HepG2 (cell line): ENCODE measurements at regions not wholly inside any gene's neighbourhood (a gene's known extent, or its start where the extent isn't known, plus 50 kb on each side); places are given as distances from the start of the nearest gene placed in this dataset.

Experiments
- ATAC-seq: fragments of 200-7000 bp; cut with Tn5 transposase; 3 replicates; pipeline ENCODE4 v1.9.1; 2020; ENCODE audit warnings: mild to moderate bottlenecking, moderate library complexity
- BruUV-seq: library from RNA; stranded (reverse); fragments of 400-500 nt; replicated peaks from 2 replicates; lab custom pipeline; 2021; lab: Mats Ljungman, UMichigan
- CTCF ChIA-PET: fragments of 300-600 bp; formaldehyde crosslinking; extraction: SDS; loops from one replicate; lab custom pipeline; 2021; ENCODE audit warnings: low total read pairs, inconsistent platforms, low intra/inter-chr PET ratio; lab: Yijun Ruan, JAX
- POLR2A ChIA-PET: fragments of 350-600 bp; sonication (Branson Sonifier 250); formaldehyde crosslinking; loops from one replicate; lab custom pipeline; 2020; ENCODE audit warnings: antibody characterized with exemption, inconsistent platforms; lab: Yijun Ruan, JAX
- DNase-seq: peaks from one replicate; pipeline ENCODE4 v3.0.0-alpha.2; 2015; ENCODE audit warnings: low spot score
- FAIRE-seq: peaks from 3 replicates; lab custom pipeline; 2011; peaks lifted over from hg19 to GRCh38; lab: Jason Lieb, UNC
- H2AFZ ChIP-seq: one replicate; pipeline ENCODE4 v1.6.1; 2011; ENCODE audit warnings: low read length, inconsistent platforms
- H3K27ac ChIP-seq: fragments of 300-600 bp; 3 replicates; pipeline ENCODE4 v1.8.0; 2011; ENCODE audit warnings: mixed run types, mild to moderate bottlenecking, mixed read lengths, low read length, inconsistent platforms; ENCODE audit not compliant: insufficient read depth; ENCODE audit errors: extremely low read length
- H3K27me3 ChIP-seq, 2 experiments: fragments of 200-600 bp in 1 of 2; 2 replicates in 1 of 2; 3 replicates in 1 of 2; pipeline versions ENCODE4 v1.6.0 to v1.8.0; 2011; ENCODE audit warnings: low read length in 2 of 2, mild to moderate bottlenecking in 2 of 2, moderate library complexity in 2 of 2, inconsistent platforms in 1 of 2; ENCODE audit not compliant: insufficient read depth in 2 of 2, control insufficient read depth in 1 of 2
- H3K36me3 ChIP-seq, 2 experiments: fragments of 200-600 bp in 1 of 2; replicated peaks in 1 of 2; 2 replicates in 1 of 2; 3 replicates in 1 of 2; pipeline versions ENCODE4 v1.5.1 to v1.8.0; 2011; ENCODE audit warnings: low read length in 2 of 2, inconsistent platforms in 1 of 2; ENCODE audit not compliant: insufficient read depth in 2 of 2, control insufficient read depth in 1 of 2
- H3K4me1 ChIP-seq: 2 replicates; pipeline ENCODE4 v1.5.1; 2012; ENCODE audit warnings: low read length, inconsistent platforms; ENCODE audit not compliant: insufficient read depth
- H3K4me2 ChIP-seq: 2 replicates; pipeline ENCODE4 v1.6.0; 2011; ENCODE audit warnings: low read depth, low read length, inconsistent platforms
- H3K4me3 ChIP-seq, 3 experiments: fragments of 200-600 bp in 1 of 3; sonication (generic), shearing (Covaris generic) in 1 of 3; replicated peaks in 1 of 3; 2 replicates each; pipeline ENCODE4 v1.5.1; 2011 to 2016; ENCODE audit warnings: low read length in 3 of 3, inconsistent platforms in 2 of 3, low read depth in 2 of 3, mild to moderate bottlenecking in 2 of 3, control low read depth in 1 of 3, mixed read lengths in 1 of 3; ENCODE audit not compliant: insufficient read depth in 1 of 3
- H3K79me2 ChIP-seq: one replicate; pipeline ENCODE4 v1.6.1; 2011; ENCODE audit warnings: low read length, inconsistent platforms; ENCODE audit not compliant: insufficient read depth
- H3K9ac ChIP-seq: 2 replicates; pipeline ENCODE4 v1.6.0; 2011; ENCODE audit warnings: mild to moderate bottlenecking, low read depth, low read length, inconsistent platforms; ENCODE audit not compliant: insufficient read depth
- H3K9me3 ChIP-seq: 2 replicates; pipeline ENCODE4 v1.5.1; 2012; ENCODE audit warnings: mild to moderate bottlenecking, low read length
- H4K20me1 ChIP-seq: 2 replicates; pipeline ENCODE4 v1.6.0; 2011; ENCODE audit warnings: inconsistent platforms, mild to moderate bottlenecking, low read length, moderate library complexity; ENCODE audit not compliant: insufficient read depth
- GATAD1 ChIP-seq: IDR thresholded peaks from 2 replicates; pipeline ENCODE4 v1.6.1; 2016; ENCODE audit warnings: missing genetic modification reagents, missing compliant biosample characterization
- HMG20A ChIP-seq: IDR thresholded peaks from 2 replicates; pipeline ENCODE4 v1.6.1; 2016; ENCODE audit warnings: borderline replicate concordance
- MAFK ChIP-seq, 2 experiments: IDR thresholded peaks in 1 of 2; conservative IDR thresholded peaks in 1 of 2; 2 replicates each; pipeline ENCODE4 v1.6.1; 2011; ENCODE audit warnings: improper control_type of control experiment in 2 of 2, low read length in 2 of 2
- NFE2 ChIP-seq: sonication (generic); formaldehyde crosslinking; IDR thresholded peaks from 2 replicates; pipeline ENCODE4 v1.4.0; 2020; ENCODE audit warnings: missing genetic modification reagents
- NR2F6 ChIP-seq, 2 experiments: IDR thresholded peaks; 2 replicates each; pipeline ENCODE4 v1.6.1; 2016; ENCODE audit warnings: antibody characterized with exemption in 1 of 2, mild to moderate bottlenecking in 1 of 2
- NRL ChIP-seq: sonication (generic); formaldehyde crosslinking; IDR thresholded peaks from 2 replicates; pipeline ENCODE4 v1.5.0; 2020; ENCODE audit warnings: missing genetic modification reagents, mild to moderate bottlenecking, moderate library complexity, borderline replicate concordance
- REXO4 ChIP-seq: sonication (generic); formaldehyde crosslinking; IDR thresholded peaks from 2 replicates; pipeline ENCODE4 v1.8.0; 2022; ENCODE audit warnings: missing genetic modification reagents, mild to moderate bottlenecking, borderline replicate concordance
- ZC3H4 ChIP-seq: sonication (generic); formaldehyde crosslinking; IDR thresholded peaks from 2 replicates; pipeline ENCODE4 v1.4.0; 2020; ENCODE audit warnings: missing genetic modification reagents, borderline replicate concordance
- ZMYM3 ChIP-seq: sonication (generic); formaldehyde crosslinking; IDR thresholded peaks from 2 replicates; pipeline ENCODE4 v1.5.1; 2020; ENCODE audit warnings: mild to moderate bottlenecking, missing genetic modification reagents
- ZNF121 ChIP-seq: sonication (generic); formaldehyde crosslinking; IDR thresholded peaks from 2 replicates; pipeline ENCODE4 v1.5.0; 2020; ENCODE audit warnings: mild to moderate bottlenecking, missing genetic modification reagents
- ZNF224 ChIP-seq: sonication (generic); formaldehyde crosslinking; IDR thresholded peaks from 2 replicates; pipeline ENCODE4 v1.5.0; 2020; ENCODE audit warnings: mild to moderate bottlenecking, missing genetic modification reagents
- ZNF292 ChIP-seq: sonication (generic); formaldehyde crosslinking; IDR thresholded peaks from 2 replicates; pipeline ENCODE4 v1.8.1; 2022; ENCODE audit warnings: mild to moderate bottlenecking, low read depth, missing genetic modification reagents, borderline replicate concordance
- ZNF329 ChIP-seq: sonication (generic); formaldehyde crosslinking; IDR thresholded peaks from 2 replicates; pipeline ENCODE4 v1.9.0; 2021; ENCODE audit warnings: low read depth, mild to moderate bottlenecking, missing genetic modification reagents
- ZNF432 ChIP-seq: sonication (generic); formaldehyde crosslinking; IDR thresholded peaks from 2 replicates; pipeline ENCODE4 v1.5.0; 2020; ENCODE audit warnings: missing genetic modification reagents, mild to moderate bottlenecking, borderline replicate concordance
- ZNF556 ChIP-seq: sonication (generic); formaldehyde crosslinking; IDR thresholded peaks from 2 replicates; pipeline ENCODE4 v1.4.0; 2020; ENCODE audit warnings: mild to moderate bottlenecking, missing genetic modification reagents, borderline replicate concordance
- ZNF784 ChIP-seq: sonication (generic); formaldehyde crosslinking; IDR thresholded peaks from 2 replicates; pipeline ENCODE4 v1.5.1; 2020; ENCODE audit warnings: missing genetic modification reagents, mild to moderate bottlenecking, borderline replicate concordance
- WGBS: methylation state at CpG from one replicate; pipeline ENCODE4 v1.1.6; 2017; ENCODE audit warnings: low lambda C conversion rate; 5-methylcytosine and 5-hydroxymethylcytosine counted together
- in situ Hi-C: cut with HindIII; loops from 2 replicates; pipeline ENCODE4 v1.10.0; 2017; ENCODE audit warnings: low pct_unique_long_range_greater_than_20kb; ENCODE audit not compliant: extremely low pct_ligation_motif_present
- intact Hi-C: fragments of 100-400 bp; cut with micrococcal nuclease; formaldehyde crosslinking; loops from one replicate; pipeline ENCODE4 v1.10.0; 2022; ENCODE audit not compliant: unreplicated experiment

- TF ChIP-seq ZNF292 = no peak
- no peak for TF ChIP-seq GATAD1 (CRISPR knock-in tag)
Observed at GRCh38 chr6:4615891-4616290, 160.3 kb upstream of the CDYL start (continued).

GRCh38 chr6:4615231-4615630, 161.0 kb upstream of the CDYL start:
- H3K9me3 ChIP-seq = no peaks in the 10 kb centered on the region
- no peak overlapping the region for H3K4me3 ChIP-seq
- H3K36me3 ChIP-seq = no peaks in the 10 kb centered on the region
- no peak overlapping the region for H3K9ac ChIP-seq
- no peaks in the 10 kb centered on the region for H3K4me1 ChIP-seq
- no peak overlapping the region for H3K27ac ChIP-seq
- peaks cover 2 to 63% of the 10 kb centered on the region in 2 experiments; a peak in 3 of 5 replicates for H3K27me3 ChIP-seq
- DNase-seq = no peak
- in situ Hi-C loops (no loop called here), intact Hi-C loops (no loop called here)
- TF ChIP-seq ZNF784 (CRISPR knock-in tag) = no peak
- TF ChIP-seq NFE2 (CRISPR knock-in tag) = no peak
- TF ChIP-seq ZNF556 (CRISPR knock-in tag) = no peak
- TF ChIP-seq ZC3H4 (CRISPR knock-in tag) = no peak
- no peak for TF ChIP-seq NR2F6 (IDR thresholded peaks at IDR 0.05)
- TF ChIP-seq NR2F6 (CRISPR knock-in tag; IDR thresholded peaks at IDR 0.05) = no peak
- TF ChIP-seq ZNF432 = no peak
- no peak for TF ChIP-seq ZNF121 (CRISPR knock-in tag)
- TF ChIP-seq HMG20A (CRISPR knock-in tag) = no peak
- no peak for TF ChIP-seq ZMYM3
- no peak for TF ChIP-seq REXO4 (CRISPR knock-in tag)
- TF ChIP-seq MAFK (conservative IDR thresholded peaks at IDR 0.05 in 1 of 2, IDR thresholded peaks at IDR 0.05 in 1 of 2; ENCODE audit: low read length in 2 of 2) = no peak
- TF ChIP-seq ZNF329 (CRISPR knock-in tag) = no peak
- TF ChIP-seq ZNF224 (CRISPR knock-in tag) = no peak
- TF ChIP-seq NRL (CRISPR knock-in tag) = no peak
- no peak for FAIRE-seq
- CTCF ChIA-PET = no interaction called here
- no peak overlapping the region for H3K4me2 ChIP-seq
- no TSS peak for BruUV-seq
- H2AFZ ChIP-seq = no peak overlapping the region
- POLR2A ChIA-PET = no interaction called here
- ATAC-seq = no peak
- 2% methylated on average over 6 of the region's 6 CpGs for WGBS
- no peaks in the 10 kb centered on the region for H4K20me1 ChIP-seq
- no peaks in the 10 kb centered on the region for H3K79me2 ChIP-seq
